ENCODE measurements at regions not wholly inside any gene's neighbourhood (a gene's known extent, or its start where the extent isn't known, plus 50 kb on each side); places are given as distances from the start of the nearest gene placed in this dataset.

DNA sequence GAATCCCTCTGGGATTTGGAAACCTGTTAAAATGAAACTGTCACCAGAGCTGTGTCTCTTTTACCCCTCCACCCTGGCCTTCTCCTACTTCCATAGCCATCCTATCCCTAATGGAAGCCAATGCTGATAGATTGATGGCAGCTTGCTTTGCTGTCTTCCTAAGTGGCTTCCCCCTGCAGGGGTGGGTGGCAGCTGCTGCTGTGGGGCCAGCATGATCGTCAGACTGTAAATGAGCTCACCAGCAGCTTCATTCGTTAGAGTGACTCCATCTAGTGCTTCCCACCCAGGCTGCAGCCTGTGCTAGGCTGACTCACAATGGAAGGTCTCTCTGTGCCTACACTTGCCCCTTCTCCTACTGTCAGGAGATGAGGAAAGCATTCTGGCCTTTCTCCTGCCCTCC lies 311.0 kb downstream of the BUD13 start:
- Mint-ChIP-seq H3K4me3 (no peak overlapping the region), H3K9me3 (peaks cover 2% of the 10 kb centered on the region), H3K27ac (peak overlapping the region; percentile 90), H3K4me1 (peaks cover 45% of the 10 kb centered on the region), H3K27me3 (ENCODE audit: insufficient read depth, low read depth) (peaks cover 14% of the 10 kb centered on the region), H3K36me3 (no peaks in the 10 kb centered on the region)
- no peak overlapping the region for H3K9ac ChIP-seq
- H3K9me3 ChIP-seq (ENCODE audit: low read depth): no peaks in the 10 kb centered on the region
- H3K27ac ChIP-seq: no peak overlapping the region
- TF ChIP-seq, protein P1, sequence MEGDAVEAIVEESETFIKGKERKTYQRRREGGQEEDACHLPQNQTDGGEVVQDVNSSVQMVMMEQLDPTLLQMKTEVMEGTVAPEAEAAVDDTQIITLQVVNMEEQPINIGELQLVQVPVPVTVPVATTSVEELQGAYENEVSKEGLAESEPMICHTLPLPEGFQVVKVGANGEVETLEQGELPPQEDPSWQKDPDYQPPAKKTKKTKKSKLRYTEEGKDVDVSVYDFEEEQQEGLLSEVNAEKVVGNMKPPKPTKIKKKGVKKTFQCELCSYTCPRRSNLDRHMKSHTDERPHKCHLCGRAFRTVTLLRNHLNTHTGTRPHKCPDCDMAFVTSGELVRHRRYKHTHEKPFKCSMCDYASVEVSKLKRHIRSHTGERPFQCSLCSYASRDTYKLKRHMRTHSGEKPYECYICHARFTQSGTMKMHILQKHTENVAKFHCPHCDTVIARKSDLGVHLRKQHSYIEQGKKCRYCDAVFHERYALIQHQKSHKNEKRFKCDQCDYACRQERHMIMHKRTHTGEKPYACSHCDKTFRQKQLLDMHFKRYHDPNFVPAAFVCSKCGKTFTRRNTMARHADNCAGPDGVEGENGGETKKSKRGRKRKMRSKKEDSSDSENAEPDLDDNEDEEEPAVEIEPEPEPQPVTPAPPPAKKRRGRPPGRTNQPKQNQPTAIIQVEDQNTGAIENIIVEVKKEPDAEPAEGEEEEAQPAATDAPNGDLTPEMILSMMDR (IDR thresholded peaks at IDR 0.05): no peak
- no peak for TF ChIP-seq EZH2phosphoT487 (IDR thresholded peaks at IDR 0.05)
- no peak for TF ChIP-seq EZH2 (IDR thresholded peaks at IDR 0.05)
- DNase-seq (ENCODE audit: low spot score): peak; percentile 28
- H3K27me3 ChIP-seq: no peaks in the 10 kb centered on the region
- no peaks in the 10 kb centered on the region for H3K79me2 ChIP-seq (ENCODE audit: low read depth)
- no peak overlapping the region for H3K4me2 ChIP-seq
- H3K4me3 ChIP-seq: no peak overlapping the region
- peaks cover 17% of the 10 kb centered on the region for H3F3A ChIP-seq (ENCODE audit: low read depth)
- no peak overlapping the region for H2AFZ ChIP-seq (replicated peaks)
- H3K36me3 ChIP-seq: no peaks in the 10 kb centered on the region
- peaks cover 32% of the 10 kb centered on the region for H3K4me1 ChIP-seq
- no peaks in the 10 kb centered on the region for H4K20me1 ChIP-seq (ENCODE audit: low read depth)

DNA sequence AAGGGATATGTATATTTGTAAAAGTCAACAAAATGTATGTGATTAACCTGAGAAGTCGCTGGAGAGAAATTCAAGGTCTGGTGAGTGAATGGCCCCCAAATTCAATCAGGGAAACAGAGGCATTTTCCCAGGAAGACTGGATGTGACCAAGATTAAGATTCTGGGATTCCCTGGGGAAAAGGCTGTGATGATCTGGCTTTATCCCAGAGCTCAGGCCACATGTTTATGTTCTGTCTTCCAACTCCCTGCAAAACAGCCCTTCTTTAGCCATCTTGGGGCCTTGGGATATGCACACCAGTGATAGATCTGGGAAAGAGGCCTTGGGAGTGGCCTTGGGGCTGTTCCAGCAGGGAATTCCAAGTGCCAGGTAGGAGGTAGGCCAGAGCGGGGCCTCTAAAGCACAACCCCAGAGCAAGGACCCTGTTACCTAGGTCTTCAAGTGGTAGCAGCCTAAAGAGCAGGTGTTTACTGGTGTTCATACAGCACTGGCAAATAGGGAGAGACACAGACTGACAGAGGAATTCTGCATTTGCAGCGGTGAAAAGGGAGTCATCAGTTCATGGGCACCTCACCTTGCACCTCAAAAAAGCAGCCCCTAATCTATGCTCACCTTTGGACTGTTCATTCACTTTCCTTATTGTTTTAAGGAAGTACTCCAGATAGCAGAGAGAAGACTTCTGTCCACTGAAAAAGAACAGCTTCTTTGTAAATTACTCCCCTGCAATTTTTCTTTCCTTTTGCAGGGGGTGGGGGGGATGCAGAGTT lies 312.4 kb downstream of the BUD13 start:
- Mint-ChIP-seq H3K27me3 (ENCODE audit: insufficient read depth, low read depth) (peaks cover 15% of the 10 kb centered on the region), H3K4me1 (peaks cover 55% of the 10 kb centered on the region), H3K27ac (peak overlapping the region; percentile 90), H3K4me3 (no peak overlapping the region), H3K9me3 (peaks cover 2% of the 10 kb centered on the region), H3K36me3 (no peaks in the 10 kb centered on the region)
- no peak overlapping the region for H3K27ac ChIP-seq
- H3K36me3 ChIP-seq: no peaks in the 10 kb centered on the region
- TF ChIP-seq EZH2 (IDR thresholded peaks at IDR 0.05) (no peak), EZH2phosphoT487 (IDR thresholded peaks at IDR 0.05) (no peak)
- TF ChIP-seq, protein P1 (IDR thresholded peaks at IDR 0.05): no peak
- H3K9me3 ChIP-seq (ENCODE audit: low read depth): no peaks in the 10 kb centered on the region
- H3K4me3 ChIP-seq: no peak overlapping the region
- no peak for DNase-seq (ENCODE audit: low spot score)
- H3K27me3 ChIP-seq: no peaks in the 10 kb centered on the region
- H3K9ac ChIP-seq: no peak overlapping the region
- H3F3A ChIP-seq (ENCODE audit: low read depth): peaks cover 20% of the 10 kb centered on the region
- H3K4me2 ChIP-seq: no peak overlapping the region
- H3K79me2 ChIP-seq (ENCODE audit: low read depth): no peaks in the 10 kb centered on the region
- H2AFZ ChIP-seq (replicated peaks): no peak overlapping the region
- no peaks in the 10 kb centered on the region for H4K20me1 ChIP-seq (ENCODE audit: low read depth)
- peaks cover 35% of the 10 kb centered on the region for H3K4me1 ChIP-seq

DNA sequence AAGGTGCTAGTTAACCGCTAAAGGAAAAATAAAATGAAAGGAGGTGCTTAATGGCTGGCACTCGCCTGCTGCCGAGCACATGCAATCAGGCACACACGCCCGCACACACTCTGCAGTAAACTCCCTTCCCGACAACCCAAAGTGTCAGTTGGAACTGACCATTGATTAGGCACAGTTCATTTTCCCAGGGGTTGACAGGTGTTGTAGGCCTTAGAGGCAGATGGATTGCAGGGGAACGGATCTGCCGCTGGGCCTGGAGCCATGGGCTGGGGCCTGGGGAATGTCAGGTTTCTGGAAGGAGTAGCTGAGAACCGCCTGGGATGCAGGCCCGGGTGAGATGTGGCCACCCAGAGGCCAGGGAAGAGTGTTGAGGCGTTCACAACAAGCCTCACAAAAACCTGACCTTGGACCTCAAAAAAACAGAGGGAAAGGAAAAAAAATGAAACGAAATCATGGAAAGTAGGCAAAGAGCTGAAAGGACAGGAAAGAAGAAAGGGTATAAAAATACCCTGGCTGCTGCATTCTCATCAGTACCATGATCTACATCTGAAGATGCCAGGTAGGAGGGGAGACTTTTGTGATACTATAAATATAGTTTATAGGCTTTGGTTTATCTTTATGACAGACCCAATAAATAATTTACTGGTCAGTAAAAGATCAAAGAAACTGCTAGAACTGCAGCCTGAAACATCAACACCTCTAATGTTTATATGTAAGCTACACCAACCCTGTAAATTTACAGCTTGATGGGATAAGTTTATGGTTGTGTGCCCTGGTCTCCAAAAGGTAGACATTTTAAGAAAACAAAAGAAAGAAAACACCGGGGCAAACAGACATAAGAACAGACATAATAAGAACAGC lies 313.4 kb downstream of the BUD13 start:
- Histone ChIP-seq H2AFZ (replicated peaks) (no peak overlapping the region), H3K4me3 (no peak overlapping the region), H3K27ac (no peak overlapping the region), H3F3A (ENCODE audit: low read depth) (peaks cover 20% of the 10 kb centered on the region), H3K36me3 (no peaks in the 10 kb centered on the region), H3K4me2 (no peak overlapping the region), H3K4me1 (peaks cover 41% of the 10 kb centered on the region), H3K9ac (no peak overlapping the region), H4K20me1 (ENCODE audit: low read depth) (no peaks in the 10 kb centered on the region), H3K79me2 (ENCODE audit: low read depth) (no peaks in the 10 kb centered on the region), H3K27me3 (no peaks in the 10 kb centered on the region), H3K9me3 (ENCODE audit: low read depth) (no peaks in the 10 kb centered on the region)
- H3K4me3 Mint-ChIP-seq: no peak overlapping the region
- no peaks in the 10 kb centered on the region for H3K36me3 Mint-ChIP-seq
- no peak for TF ChIP-seq EZH2phosphoT487 (IDR thresholded peaks at IDR 0.05)
- TF ChIP-seq, protein P1 (IDR thresholded peaks at IDR 0.05): no peak
- no peak for TF ChIP-seq EZH2 (IDR thresholded peaks at IDR 0.05)
- DNase-seq (ENCODE audit: low spot score): no peak
- peaks cover 2% of the 10 kb centered on the region for H3K9me3 Mint-ChIP-seq
- peaks cover 62% of the 10 kb centered on the region for H3K4me1 Mint-ChIP-seq
- peaks cover 16% of the 10 kb centered on the region for H3K27me3 Mint-ChIP-seq (ENCODE audit: insufficient read depth, low read depth)
- peak overlapping the region; percentile 90 for H3K27ac Mint-ChIP-seq
